ENCODE measurements at regions not wholly inside any gene's neighbourhood (a gene's known extent, or its start where the extent isn't known, plus 50 kb on each side); places are given as distances from the start of the nearest gene placed in this dataset.
"Not testable (repeated sequence)": the region's sequence is repeated elsewhere in the genome, so short reads cannot be mapped to it uniquely, and the experiment has no call there.

- Histone ChIP-seq H3K9me3 (no peaks in the 10 kb centered on the region), H3K27me3 (no peaks in the 10 kb centered on the region), H3K4me1 (no peaks in the 10 kb centered on the region), H3K27ac (no peak overlapping the region), H3K36me3 (no peaks in the 10 kb centered on the region), H3K4me3 (no peak overlapping the region)
- 43 to 57% (median 50%) methylated on average over 3 of the region's 3 CpGs for WGBS, 5 donors
- DNase-seq = no peak
- no peak for TF ChIP-seq EP300 (IDR thresholded peaks at IDR 0.05)
- intact Hi-C loops (cut with DNase I; ENCODE audit: low total_unique reads) = no loop called here
Measured at GRCh38 chr18:61628085-61628484, 264.7 kb downstream of the RNF152 start.

GRCh38 chr18:61624631-61625030 is 268.2 kb downstream of the RNF152 start:
- intact Hi-C loops (cut with DNase I; ENCODE audit: low total_unique reads); H3K4me3 ChIP-seq; H3K27me3 ChIP-seq; H3K4me1 ChIP-seq; H3K9me3 ChIP-seq; DNase-seq; H3K27ac ChIP-seq; H3K36me3 ChIP-seq: not testable (repeated sequence)
- WGBS, 5 donors = 79 to 92% (median 89%) methylated on average over 3 of the region's 3 CpGs

GRCh38 chr18:61619783-61620182 is 273.0 kb downstream of the RNF152 start:
- no peak overlapping the region for H3K4me3 ChIP-seq
- WGBS, 5 donors = 50 to 68% (median 56%) methylated on average over 1 of the region's 1 CpG
- H3K9me3 ChIP-seq = no peaks in the 10 kb centered on the region
- intact Hi-C loops (cut with DNase I; ENCODE audit: low total_unique reads) = no loop called here
- H3K4me1 ChIP-seq = peaks cover 0 to 6% (median 0%) of the 10 kb centered on the region in 4 donors
- no peak for DNase-seq
- no peak for TF ChIP-seq CTCF (IDR thresholded peaks at IDR 0.05)
- no peaks in the 10 kb centered on the region for H3K27me3 ChIP-seq
- H3K27ac ChIP-seq = no peak overlapping the region
- H3K36me3 ChIP-seq = no peaks in the 10 kb centered on the region

- Histone ChIP-seq H3K27me3 (no peaks in the 10 kb centered on the region), H3K36me3 (no peaks in the 10 kb centered on the region), H3K4me1 (peaks cover 0 to 6% (median 0%) of the 10 kb centered on the region in 4 donors), H3K27ac (no peak overlapping the region), H3K9me3 (no peaks in the 10 kb centered on the region), H3K4me3 (no peak overlapping the region)
- 58 to 80% (median 65%) methylated on average over 3 of the region's 3 CpGs for WGBS, 5 donors
- TF ChIP-seq POLR2AphosphoS5 (IDR thresholded peaks at IDR 0.05) (no peak), CTCF (IDR thresholded peaks at IDR 0.05) (no peak), EP300 (IDR thresholded peaks at IDR 0.05) (no peak), POLR2A (IDR thresholded peaks at IDR 0.05) (no peak)
- no peak for DNase-seq
- intact Hi-C loops (cut with DNase I; ENCODE audit: low total_unique reads) = no loop called here
Measured at GRCh38 chr18:61618816-61619215, 274.0 kb downstream of the RNF152 start.

- no peak overlapping the region for H3K4me3 ChIP-seq
- H3K27ac ChIP-seq = no peak overlapping the region
- no peaks in the 10 kb centered on the region for H3K36me3 ChIP-seq
- no peaks in the 10 kb centered on the region for H3K9me3 ChIP-seq
- WGBS, 5 donors = 85 to 92% (median 90%) methylated on average over 4 of the region's 4 CpGs
- DNase-seq = no peak
- H3K4me1 ChIP-seq = peaks cover 0 to 6% (median 0%) of the 10 kb centered on the region in 4 donors
- no peak for TF ChIP-seq POLR2A (IDR thresholded peaks at IDR 0.05)
- TF ChIP-seq POLR2AphosphoS5 (IDR thresholded peaks at IDR 0.05) = no peak
- no peak for TF ChIP-seq EP300 (IDR thresholded peaks at IDR 0.05)
- no peak for TF ChIP-seq CTCF (IDR thresholded peaks at IDR 0.05)
- no peaks in the 10 kb centered on the region for H3K27me3 ChIP-seq
- intact Hi-C loops (cut with DNase I; ENCODE audit: low total_unique reads) = no loop called here
Measured at GRCh38 chr18:61616111-61616610, 276.6 kb downstream of the RNF152 start.

- H3K27me3 ChIP-seq = no peaks in the 10 kb centered on the region
- DNase-seq = no peak
- intact Hi-C loops (cut with DNase I; ENCODE audit: low total_unique reads) = no loop called here
- H3K4me3 ChIP-seq = no peak overlapping the region
- no peaks in the 10 kb centered on the region for H3K4me1 ChIP-seq
- H3K36me3 ChIP-seq = no peaks in the 10 kb centered on the region
- no peak overlapping the region for H3K27ac ChIP-seq
- TF ChIP-seq CTCF (IDR thresholded peaks at IDR 0.05) (peak in 1 of 7 experiments; percentile 42), EP300 (IDR thresholded peaks at IDR 0.05) (no peak), POLR2AphosphoS5 (IDR thresholded peaks at IDR 0.05) (no peak)
- no peaks in the 10 kb centered on the region for H3K9me3 ChIP-seq
Measured at GRCh38 chr18:61612517-61612916, 279.3 kb downstream of the CDH20 start.
